K562 (cell line): ENCODE measurements at regions not wholly inside any gene's neighbourhood (a gene's known extent, or its start where the extent isn't known, plus 50 kb on each side); places are given as distances from the start of the nearest gene placed in this dataset.

Experiments
- ARID4B ChIP-seq: sonication (generic); formaldehyde crosslinking; IDR thresholded peaks from 2 replicates; pipeline ENCODE4 v1.8.0; 2022; ENCODE audit warnings: mild to moderate bottlenecking, missing genetic modification reagents
- E2F6 ChIP-seq, 2 experiments: IDR thresholded peaks; 2 replicates each; pipeline ENCODE4 v1.6.1; 2011; ENCODE audit warnings: borderline replicate concordance in 1 of 2, control low read depth in 1 of 2, low read depth in 1 of 2, low read length in 1 of 2, mild to moderate bottlenecking in 1 of 2, mixed read lengths in 1 of 2, moderate library complexity in 1 of 2; ENCODE audit not compliant: insufficient read depth in 1 of 2, insufficient read length in 1 of 2, poor library complexity in 1 of 2, severe bottlenecking in 1 of 2; ENCODE audit errors: extremely low read depth in 1 of 2
- EGR1 ChIP-seq: fragments of 450-650 bp; conservative IDR thresholded peaks from 2 replicates; pipeline ENCODE4 v1.6.1; 2017; ENCODE audit warnings: mild to moderate bottlenecking
- HDAC6 ChIP-seq: IDR thresholded peaks from 2 replicates; pipeline ENCODE4 v1.6.1; 2012; ENCODE audit warnings: low read depth, mild to moderate bottlenecking, control low read depth, inconsistent platforms, low read length, moderate library complexity
- HINFP ChIP-seq: fragments of 450-650 bp; conservative IDR thresholded peaks from 2 replicates; pipeline ENCODE4 v1.6.1; 2016; ENCODE audit warnings: missing genetic modification characterization, low read depth, mild to moderate bottlenecking, control low read depth, missing compliant biosample characterization
- HMGN3 ChIP-seq: IDR thresholded peaks from 2 replicates; pipeline ENCODE4 v1.6.1; 2011; ENCODE audit warnings: borderline replicate concordance, low read depth, mild to moderate bottlenecking, mixed read lengths, low read length; ENCODE audit not compliant: insufficient read length; ENCODE audit errors: extremely low read depth
- MITF ChIP-seq: IDR thresholded peaks from 2 replicates; pipeline ENCODE4 v1.6.1; 2014; ENCODE audit warnings: antibody characterized with exemption
- NBN ChIP-seq: fragments of 450-650 bp; IDR thresholded peaks from 2 replicates; pipeline ENCODE4 v1.6.1; 2016; ENCODE audit warnings: low read depth, mild to moderate bottlenecking
- NFRKB ChIP-seq: fragments of 450-650 bp; IDR thresholded peaks from 2 replicates; pipeline ENCODE4 v1.6.1; 2016; ENCODE audit warnings: low read depth
- ZNF583 ChIP-seq: fragments of 250-450 bp; sonication (Bioruptor Pico); IDR thresholded peaks from 2 replicates; pipeline ENCODE4 v1.4.0; 2020

GRCh38 chr16:66154801-66155200 is 211.7 kb upstream of the CDH5 start (continued):
- TF ChIP-seq ARID4B (CRISPR knock-in tag) (no peak), ZNF583 (CRISPR knock-in tag) (no peak), HDAC6 (no peak), MITF (no peak), EGR1 (no peak), HMGN3 (no peak), NBN (no peak), HINFP (tag) (no peak), E2F6 (IDR thresholded peaks at IDR 0.05; ENCODE audit: borderline replicate concordance in 1 of 2, extremely low read depth in 1 of 2, insufficient read depth in 1 of 2, insufficient read length in 1 of 2, low read depth in 1 of 2, low read length in 1 of 2, poor library complexity in 1 of 2, severe bottlenecking in 1 of 2) (no peak), NFRKB (no peak)
